ENCODE measurements at regions not wholly inside any gene's neighbourhood (a gene's known extent, or its start where the extent isn't known, plus 50 kb on each side); places are given as distances from the start of the nearest gene placed in this dataset.

DNA sequence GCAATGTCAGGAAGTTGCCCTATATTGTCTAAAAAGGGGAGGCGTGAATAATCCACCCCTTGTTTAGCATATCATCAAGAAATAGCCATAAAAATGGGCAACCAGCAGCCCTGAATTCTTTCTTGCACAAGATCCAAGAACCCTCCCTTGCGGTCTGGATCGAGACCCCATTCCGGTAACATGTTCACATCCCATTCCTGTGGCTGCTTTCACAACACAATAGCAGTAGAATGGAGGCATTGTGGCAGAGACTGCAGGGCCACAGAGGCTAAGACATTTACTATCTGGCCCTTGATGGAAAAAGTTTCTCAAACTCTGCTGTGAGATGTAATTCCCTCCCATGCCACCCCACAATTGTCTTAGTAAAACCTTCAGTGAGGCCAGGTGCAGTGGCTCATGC is 73.2 kb downstream of the RMI2 start:
- TF ChIP-seq CTCF (IDR thresholded peaks at IDR 0.05) (no peak), POLR2A (IDR thresholded peaks at IDR 0.05; ENCODE audit: low read depth) (no peak)

Data from esophagus muscularis mucosa (tissue), 3 donors.